ENCODE measurements at regions not wholly inside any gene's neighbourhood (a gene's known extent, or its start where the extent isn't known, plus 50 kb on each side); places are given as distances from the start of the nearest gene placed in this dataset.

DNA sequence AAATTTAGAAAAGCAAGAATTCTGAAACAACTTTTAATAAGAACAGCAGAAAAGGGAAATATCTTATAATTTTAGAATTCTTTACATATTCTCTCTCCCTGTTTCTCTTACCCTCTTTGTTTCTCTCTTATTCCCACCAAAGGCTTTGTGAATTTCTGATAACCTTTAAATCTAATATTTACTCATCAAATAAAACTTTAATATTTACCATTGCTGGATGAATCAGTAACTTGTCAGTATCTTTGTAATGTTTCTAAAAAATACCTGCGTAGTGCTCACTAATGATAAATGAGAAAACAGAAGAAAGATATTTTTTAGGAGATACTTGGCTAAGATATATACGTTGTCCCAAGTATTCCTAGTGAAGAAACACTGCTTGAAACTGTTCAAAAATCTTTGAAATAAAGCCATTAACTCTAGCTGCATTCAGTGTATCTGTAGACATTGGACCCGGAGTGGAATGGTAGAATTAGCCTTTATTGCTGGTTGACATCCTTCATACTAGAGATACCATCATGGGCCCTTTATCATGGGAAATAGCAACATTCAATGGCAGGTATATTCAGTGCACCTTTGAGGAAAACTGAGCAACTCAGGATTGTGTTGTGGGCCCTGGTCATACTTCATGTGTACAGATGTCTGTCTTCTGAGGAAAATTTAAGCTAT is 2160.4 kb downstream of the MAT2B start:
- DNase-seq (ENCODE audit: low spot score) = no peak

DNA sequence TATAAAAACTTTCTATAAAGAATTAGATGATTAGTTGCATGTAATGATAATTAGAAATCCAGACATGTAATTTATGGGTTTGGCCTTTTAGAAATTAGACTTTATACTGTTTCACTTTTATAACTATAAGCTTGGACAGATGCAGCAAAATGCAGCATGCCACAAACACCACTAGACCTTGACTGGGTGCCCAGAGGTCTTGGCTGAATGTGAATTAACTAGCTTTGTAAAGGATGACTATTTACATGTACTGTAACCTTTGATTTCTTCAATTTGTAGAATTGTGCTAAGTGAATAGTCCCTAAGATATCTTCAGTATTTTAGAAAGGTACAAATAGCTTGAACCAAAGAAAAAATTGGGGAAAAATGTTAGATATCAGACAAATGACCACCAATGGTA is 2168.1 kb downstream of the MAT2B start:
- no peak for DNase-seq (ENCODE audit: low spot score)

DNA sequence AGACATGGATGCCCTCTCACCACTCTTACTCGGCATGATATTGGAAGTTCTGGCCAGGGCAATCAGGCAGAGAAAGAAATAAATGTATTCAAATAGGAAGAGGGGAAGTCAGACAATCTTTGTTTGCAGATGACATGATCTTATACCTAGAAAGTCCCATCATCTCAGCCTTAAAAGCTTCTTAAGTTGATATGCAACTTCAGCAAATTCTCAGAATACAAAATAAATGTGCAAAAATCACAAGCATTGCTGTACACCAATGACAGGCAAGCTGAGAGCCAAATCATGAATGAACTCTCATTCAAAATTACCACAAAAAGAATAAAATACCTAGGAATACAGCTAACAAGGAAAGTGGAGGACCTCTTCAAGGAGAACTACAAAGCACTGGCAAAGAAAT is 2190.4 kb downstream of the MAT2B start:
- DNase-seq (ENCODE audit: low spot score) = no peak

DNA sequence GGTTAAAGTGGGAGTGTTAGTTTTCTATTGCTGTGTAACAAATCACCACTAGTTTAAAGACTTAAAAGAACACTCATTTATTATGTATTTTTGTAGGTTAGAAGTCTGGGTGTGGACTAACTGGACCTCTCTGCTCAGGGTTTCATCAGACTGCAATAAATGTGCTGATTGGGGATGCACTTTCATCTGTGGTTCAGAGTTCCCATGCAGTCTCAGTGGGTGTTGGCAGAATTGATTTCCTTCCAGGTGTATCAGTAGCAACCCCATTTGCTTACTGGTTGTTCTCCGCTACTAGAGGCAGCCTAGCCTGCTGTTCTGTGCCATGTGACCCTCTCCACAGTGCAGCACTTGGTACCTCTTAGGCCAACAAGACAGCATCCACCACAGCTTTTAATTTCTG is 2200.5 kb downstream of the MAT2B start:
- DNase-seq (ENCODE audit: low spot score) = no peak

DNA sequence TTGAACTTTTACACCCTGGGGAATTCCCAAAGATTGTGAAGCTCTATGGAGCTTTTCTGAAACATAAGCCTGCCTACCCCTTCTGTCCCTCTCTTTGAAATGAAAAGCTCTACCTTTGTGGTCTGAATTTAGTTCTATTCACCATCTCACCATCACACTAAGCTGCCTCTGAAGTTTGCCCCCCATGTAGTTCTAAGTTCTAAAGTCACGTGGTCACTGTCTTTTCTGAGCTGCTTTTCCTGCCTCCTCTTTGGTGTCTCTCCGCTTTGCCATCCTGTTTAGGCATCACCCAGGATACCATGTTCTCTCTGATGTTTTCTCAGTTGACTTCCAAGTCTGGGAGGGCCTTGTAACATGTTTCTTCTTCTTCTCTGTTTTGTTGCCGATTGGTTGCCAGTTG is 2206.6 kb downstream of the MAT2B start:
- no peak for DNase-seq (ENCODE audit: low spot score)

DNA sequence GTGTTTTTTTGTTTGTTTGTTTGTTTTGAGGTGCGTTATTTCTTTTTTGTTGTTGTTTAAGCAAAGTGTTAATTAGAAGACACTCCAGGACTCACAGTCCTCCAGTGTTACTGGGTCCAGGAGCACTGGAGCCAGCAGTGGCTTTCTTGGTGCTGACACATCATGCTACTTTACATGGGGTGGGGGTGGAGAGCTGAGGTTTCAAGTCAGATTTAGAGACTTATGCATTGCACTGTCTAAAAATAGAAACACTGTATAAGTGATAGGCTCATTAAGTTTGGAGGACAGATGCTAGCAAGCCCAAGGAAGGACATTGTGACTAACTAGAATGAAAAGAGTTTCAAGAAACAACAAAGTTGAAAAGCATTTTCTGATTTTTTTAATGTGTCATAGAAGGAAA is 2209.2 kb downstream of the MAT2B start:
- no peak for DNase-seq (ENCODE audit: low spot score)

DNA sequence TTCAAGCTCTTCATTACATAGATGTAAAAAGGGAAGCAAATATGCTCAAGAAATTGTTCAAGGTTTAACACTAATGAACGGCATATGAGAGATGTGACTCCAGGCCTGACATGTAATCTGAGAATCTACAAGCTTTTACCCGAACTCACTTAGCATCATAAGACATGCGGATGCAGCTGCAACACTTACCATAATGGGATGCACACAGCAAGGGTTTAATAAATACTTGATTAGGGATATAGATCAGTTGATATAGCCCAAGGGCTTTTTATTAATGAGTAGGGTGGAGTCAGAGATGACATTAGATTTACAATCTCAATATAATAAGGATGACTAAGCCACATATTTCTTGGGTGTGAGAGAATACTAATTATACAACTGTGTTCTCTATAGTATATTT is 2215.5 kb downstream of the MAT2B start:
- DNase-seq (ENCODE audit: low spot score) = no peak

DNA sequence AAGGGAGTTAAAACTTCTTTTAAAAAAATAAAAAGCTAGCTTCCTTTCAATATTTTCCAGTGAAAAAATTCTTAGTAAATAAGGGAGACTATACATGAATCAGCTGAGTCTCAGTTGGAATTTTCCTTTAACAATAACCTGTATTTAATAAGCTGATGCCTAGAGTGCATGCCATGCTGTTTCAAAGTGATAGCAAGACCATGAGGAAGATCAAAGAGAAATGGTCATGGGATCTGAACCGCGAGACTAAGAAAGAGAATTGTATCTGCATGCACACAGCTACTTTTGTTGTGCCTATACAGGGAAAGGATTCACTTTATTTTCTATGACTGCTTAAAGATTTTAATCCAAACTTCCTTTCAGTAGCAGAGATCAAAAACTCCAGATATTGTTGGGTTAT is 2217.0 kb downstream of the MAT2B start:
- no peak for DNase-seq (ENCODE audit: low spot score)

DNA sequence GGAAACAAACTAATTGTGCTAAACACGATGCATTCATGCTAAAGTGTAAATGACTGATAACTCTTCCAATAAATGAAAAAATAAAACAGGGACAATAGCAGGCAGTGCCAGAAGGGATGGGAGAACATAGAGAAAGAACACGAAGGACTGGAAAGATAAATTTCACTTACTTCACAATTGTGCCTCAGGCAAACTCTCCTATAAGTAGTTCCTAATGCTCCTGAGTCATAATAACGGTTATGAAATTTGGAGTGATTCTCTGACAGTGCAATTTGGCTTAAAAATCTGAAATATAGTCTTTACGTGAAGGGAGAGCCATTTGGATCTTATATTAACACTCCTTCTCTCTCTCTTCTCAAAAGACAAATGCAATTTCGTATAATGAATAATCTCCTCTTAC is 2218.5 kb downstream of the MAT2B start:
- DNase-seq (ENCODE audit: low spot score) = no peak

DNA sequence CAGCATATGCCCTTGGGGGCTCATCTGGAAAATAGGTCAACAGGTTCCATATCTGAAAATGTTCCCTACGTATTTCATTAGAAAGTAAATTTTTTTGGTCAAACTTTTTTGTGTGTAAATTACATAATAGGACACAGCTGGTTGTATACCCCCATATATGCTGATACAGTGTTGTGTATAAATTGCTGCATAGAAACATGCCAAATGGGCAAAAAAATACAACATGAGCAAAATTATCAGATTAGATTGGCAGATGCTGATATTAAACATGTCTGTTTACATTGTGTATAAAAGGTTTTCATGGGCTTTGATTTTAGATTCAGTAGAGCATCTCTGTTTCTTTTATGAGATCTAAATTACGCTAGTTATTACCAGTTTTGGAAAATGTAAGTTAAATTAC is 2223.0 kb downstream of the MAT2B start:
- DNase-seq (ENCODE audit: low spot score) = no peak

DNA sequence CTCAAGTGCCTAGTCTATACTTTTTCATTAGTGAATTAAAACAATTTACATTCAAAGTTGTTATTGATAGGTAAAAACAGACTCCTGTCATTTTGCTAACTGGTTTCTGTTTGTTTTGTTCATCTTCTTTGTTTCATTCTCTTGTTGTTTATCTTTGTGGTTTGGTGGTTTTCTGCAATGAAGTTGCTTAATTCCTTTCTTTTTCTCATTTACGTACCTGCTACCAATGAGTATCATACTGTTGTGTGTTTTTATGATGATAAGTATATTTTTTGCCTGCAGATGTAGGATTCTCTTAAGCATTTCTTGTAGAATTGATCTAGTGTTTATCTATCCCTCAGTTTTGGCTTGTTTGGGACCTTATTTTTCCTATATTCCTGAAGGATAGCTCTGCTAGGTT is 2230.0 kb downstream of the MAT2B start:
- DNase-seq (ENCODE audit: low spot score) = no peak

DNA sequence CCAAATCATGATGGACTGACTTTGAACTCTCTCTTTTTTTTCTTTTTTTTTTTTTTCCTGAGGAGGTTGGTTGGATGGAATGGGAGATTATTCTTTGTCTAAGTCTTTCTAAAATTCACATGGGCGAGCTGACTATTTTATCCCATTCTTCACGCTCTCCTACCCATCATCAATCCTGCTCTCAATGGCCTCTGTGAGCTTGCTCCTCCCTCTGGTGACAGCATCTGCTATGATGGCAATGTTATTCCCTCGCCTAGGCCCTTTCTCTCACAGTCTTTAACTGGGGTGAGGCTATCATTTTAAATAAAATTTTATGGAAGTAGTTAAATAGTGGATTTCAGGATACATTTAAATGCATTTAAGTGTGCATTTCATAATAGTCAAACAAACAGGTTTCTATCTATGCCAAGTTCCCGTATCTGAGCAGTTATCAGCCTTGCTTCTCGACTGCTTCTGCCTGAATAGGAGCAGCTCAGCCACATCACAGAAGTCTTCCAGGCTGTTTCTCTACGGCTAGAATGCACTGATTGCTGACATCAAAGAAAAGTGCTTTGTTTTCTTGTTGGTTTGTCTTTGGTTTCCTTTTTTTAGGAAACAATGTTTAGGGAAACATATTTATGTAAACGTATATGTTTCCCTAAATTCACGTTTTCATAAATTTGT is 2233.8 kb downstream of the MAT2B start:
- DNase-seq (ENCODE audit: low spot score) = no peak

DNA sequence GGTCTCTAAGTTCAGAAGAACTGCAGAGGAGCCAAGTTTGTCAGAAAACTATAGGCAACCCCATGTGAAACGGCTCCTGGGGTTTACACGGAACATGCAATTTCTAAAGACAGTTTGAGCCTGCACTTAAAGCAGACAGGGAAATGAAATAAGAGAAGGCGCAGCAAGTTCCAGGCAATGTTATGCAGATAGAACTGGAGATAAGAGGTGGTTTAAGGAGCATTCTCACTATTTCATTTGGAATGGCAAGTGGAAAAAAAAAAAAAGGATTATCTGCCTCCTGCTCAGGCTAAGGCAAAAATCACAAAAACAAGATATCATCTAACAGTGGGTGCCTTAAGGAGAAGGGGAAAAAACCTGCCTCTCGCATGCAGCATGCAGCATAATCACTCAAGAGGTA is 2252.4 kb downstream of the MAT2B start:
- no peak for DNase-seq (ENCODE audit: low spot score)

DNA sequence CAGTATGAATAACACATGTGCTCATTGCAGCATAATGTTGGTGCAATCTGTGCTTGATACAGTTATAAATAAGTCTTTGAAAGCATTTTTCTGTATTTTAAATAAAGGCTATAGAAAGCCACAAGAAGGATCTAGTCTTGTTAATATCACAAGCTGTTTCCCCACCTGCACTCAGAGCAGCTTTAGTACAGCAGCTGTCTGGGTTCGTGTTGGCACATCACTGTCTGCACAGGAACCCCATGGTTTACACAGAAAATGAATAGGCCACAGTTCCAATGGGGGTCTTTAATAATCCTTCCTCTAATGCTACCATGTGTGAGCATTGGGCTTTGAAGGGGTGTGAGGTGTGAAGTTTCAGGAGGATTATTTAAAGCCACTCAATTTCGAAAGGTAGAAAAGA is 2269.7 kb downstream of the MAT2B start:
- no peak for DNase-seq (ENCODE audit: low spot score)

DNA sequence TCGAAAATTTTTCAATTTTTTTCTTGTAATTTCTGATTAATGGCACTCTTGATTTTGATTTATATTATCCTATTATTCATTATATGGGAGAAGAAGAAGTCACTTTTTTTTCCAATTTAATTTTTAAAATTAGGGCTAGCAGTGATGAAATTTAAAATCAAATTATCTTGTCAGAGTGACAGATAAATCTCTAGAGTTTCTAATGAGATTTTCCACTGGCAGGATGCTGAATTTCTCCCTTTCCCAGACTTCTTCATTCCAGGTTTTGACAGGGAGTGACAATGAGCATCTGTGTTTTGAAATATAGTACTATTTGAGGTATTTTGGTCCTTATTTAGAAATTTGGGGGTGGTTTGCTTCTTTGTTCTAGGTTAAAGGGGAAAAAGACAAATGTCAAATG is 2274.1 kb downstream of the MAT2B start:
- no peak for DNase-seq (ENCODE audit: low spot score)

DNA sequence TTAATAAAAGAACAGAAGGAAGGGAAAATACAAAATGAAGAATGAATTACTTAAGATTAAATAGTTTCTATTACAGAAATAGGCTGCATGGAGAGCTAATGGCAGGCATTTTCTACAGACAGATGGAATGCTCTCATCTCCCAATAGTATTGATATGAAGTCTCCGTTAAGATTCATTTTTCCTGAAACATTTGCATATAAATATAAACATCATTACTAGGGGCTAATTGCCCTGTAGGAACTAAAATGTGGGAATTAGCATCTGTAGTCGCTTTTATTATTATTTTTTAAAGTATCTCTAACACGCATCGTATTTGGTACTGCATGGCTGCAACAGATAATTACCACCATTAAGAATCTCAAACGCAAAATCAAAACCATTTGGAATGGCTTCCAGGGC is 2275.5 kb downstream of the MAT2B start:
- no peak for DNase-seq (ENCODE audit: low spot score)

DNA sequence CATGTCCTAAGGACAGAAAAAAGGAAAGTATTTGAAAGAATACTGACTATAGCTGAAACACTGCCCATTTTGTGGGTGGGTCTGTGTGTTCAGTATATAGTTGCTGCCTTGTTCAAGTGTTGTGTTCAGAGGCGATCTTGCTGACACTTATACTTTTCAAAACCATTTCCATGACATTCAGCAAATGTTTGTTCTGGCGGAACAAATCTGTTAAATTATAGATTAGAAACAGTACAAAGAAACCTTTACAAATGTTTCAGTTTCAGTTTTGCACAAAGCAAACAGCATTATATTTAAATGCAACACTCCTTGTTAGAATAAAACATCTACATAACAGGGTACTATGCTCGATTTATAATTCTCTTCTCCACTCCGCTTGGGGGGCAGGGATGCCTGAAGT is 2276.3 kb downstream of the MAT2B start:
- no peak for DNase-seq (ENCODE audit: low spot score)

DNA sequence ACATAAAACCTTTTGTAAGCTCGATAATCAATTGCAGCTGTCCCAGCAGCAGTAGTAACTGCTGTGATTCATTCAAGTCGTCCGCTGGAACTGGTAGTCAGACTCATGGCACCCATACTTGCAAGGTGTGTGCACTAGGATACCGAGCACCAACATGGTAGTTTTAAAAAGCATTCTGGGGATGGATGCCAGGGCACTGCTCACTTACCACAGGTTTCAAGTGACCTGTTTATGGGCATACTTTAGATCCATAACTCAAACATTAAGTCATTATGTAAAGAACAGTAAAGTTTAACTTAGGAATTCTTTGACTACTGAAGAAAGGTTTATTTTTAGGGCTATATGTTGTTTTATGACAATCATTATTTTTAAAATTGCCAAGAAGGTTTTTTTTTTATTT is 2277.6 kb downstream of the MAT2B start:
- no peak for DNase-seq (ENCODE audit: low spot score)

DNA sequence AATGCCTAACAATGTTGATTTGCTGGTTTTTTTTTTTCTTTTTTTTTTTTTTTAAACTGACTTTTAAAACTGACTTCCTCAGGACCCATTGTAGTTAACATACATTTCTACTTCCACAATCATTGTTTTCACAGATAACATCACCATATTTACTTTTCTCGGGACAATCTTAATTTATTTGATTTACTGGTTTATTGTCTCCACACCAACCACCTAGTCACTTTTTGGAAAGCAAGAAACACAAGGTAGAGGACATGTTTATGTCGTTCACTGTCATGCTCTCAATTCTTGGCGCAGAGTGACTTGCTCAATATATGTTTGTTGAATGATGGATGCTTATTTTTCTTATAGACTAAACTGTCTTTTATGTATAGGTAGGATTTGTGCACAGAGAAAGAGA is 2280.7 kb downstream of the MAT2B start:
- DNase-seq (ENCODE audit: low spot score) = no peak

DNA sequence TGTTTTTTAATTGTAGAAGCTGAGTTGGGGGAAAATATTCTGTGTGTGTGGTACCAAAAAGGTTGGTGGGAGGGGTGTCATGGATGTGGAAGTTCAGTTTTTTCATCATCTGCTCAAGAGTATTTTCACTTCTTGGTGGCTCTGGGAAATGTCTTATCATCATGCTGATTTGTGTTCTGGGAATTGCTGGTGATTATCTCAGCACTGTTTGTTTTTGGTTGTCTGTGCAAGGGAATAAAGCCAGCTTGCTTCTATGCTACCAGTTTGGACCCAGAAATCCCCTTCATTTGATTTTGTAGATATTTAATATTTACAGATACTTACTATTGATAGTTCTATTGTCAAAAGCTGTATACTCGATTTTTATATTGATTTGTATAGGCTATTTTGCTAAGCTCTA is 2289.7 kb downstream of the MAT2B start:
- no peak for DNase-seq (ENCODE audit: low spot score)

DNA sequence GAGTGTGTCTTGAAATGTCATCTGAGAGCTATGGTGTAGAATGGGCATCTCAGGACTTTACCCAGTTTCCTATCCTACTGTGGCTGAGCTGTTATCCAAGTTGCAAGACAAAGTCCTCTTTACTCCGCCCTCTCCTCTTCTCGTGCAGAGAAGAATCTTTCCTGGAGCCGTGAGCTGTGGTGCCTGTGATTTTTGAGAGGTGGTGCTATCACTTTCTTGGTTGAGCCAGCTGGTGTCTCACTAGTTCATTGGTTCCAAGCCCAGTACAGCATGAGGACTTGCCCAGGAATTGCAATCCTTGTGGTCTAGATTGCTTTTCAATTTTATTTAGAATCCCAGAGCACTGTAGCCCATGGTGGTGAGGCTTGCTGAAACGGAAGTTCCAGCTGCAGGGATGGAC is 2300.3 kb downstream of the MAT2B start:
- no peak for DNase-seq (ENCODE audit: low spot score)

DNA sequence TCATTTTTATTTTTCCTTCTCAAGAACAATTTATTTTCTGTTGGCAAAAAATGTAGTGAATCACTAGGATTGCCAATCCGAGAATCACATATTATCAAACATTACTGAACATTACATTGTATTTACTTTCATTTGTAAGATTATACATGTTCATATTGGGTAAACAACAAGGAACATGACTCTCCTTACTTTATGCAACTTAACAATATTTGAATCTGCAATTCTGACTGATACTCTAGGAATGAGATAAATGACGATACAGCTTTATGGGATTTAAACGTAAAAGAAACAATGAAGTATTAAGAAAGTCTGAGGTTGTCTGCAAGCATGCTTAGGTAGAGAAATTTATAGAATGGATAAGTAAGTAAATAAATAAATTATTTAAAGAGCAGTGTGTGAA is 2302.9 kb downstream of the MAT2B start:
- DNase-seq (ENCODE audit: low spot score) = no peak

DNA sequence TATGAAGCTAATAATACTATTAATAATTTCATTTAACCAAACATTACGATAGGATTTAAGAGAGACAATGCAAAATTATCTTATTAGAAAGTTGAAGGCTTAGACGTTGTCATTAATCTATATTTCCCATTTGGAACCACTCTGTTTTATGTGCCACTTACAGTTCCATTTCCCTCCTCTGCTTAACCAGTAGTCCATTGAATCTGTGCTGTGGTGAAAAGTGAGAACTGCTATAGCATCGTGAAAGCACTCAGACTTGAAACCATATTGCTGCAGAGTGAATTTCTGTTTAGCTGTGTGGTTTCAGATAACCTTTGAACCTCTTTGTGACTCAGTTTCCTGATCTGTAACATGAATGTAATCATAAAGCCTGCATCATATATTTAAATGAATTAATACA is 2304.5 kb downstream of the MAT2B start:
- DNase-seq (ENCODE audit: low spot score) = no peak

DNA sequence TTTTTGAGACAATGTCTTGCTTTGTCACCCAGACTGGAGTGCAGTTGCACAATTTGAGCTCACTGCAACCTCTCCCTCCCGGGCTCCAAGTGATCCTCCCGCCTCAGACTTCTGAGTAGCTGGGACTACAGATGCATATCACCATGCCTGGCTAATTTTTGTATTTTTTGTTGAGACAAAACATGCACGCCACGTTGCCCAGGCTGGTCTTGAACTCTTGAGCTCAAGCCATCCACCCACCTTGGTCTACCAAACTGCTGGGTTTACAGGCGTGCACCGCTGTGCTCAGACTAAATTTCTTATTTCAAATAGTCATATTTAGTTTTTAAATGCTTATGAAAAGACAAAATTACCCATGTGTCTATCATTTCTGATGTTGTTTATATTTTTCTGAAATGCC is 2324.1 kb downstream of the MAT2B start:
- DNase-seq (ENCODE audit: low spot score) = no peak

All from NAMALWA (cell line).